ENCODE measurements at regions not wholly inside any gene's neighbourhood (a gene's known extent, or its start where the extent isn't known, plus 50 kb on each side); places are given as distances from the start of the nearest gene placed in this dataset.

GRCh38 chr2:228334180-228334579, 152.7 kb upstream of the SPHKAP start:
- in situ Hi-C loops (cut with HindIII; ENCODE audit: extremely low pct_ligation_motif_present, low pct_unique_long_range_greater_than_20kb) (no loop called here), intact Hi-C loops (cut with micrococcal nuclease; ENCODE audit: unreplicated experiment) (no loop called here)
- no peaks in the 10 kb centered on the region for H3K79me2 ChIP-seq (ENCODE audit: insufficient read depth, low read length)
- H3K27me3 ChIP-seq (ENCODE audit: control insufficient read depth in 1 of 2, insufficient read depth in 2 of 2, low read length in 2 of 2), result no peaks in the 10 kb centered on the region
- ChIA-PET POLR2A (no interaction called here), CTCF (ENCODE audit: low intra/inter-chr PET ratio, low total read pairs) (no interaction called here)
- no peaks in the 10 kb centered on the region for H4K20me1 ChIP-seq (ENCODE audit: insufficient read depth, low read length)
- TF ChIP-seq MAFF (IDR thresholded peaks at IDR 0.05; ENCODE audit: low read depth, low read length), result 0 out of 2 replicates have a peak, but pooled peaks have one; percentile 20
- no peak for TF ChIP-seq BATF2 (CRISPR knock-in tag; IDR thresholded peaks at IDR 0.05)
- peaks cover 84% of the 10 kb centered on the region for H3K9me3 ChIP-seq (ENCODE audit: low read length)
- DNase-seq (ENCODE audit: low spot score) (no peak), ATAC-seq (no peak), FAIRE-seq (no peak)
- H3K4me3 ChIP-seq (replicated peaks in 1 of 3; ENCODE audit: insufficient read depth in 1 of 3, low read depth in 2 of 3, low read length in 3 of 3), result no peak overlapping the region
- H3K4me1 ChIP-seq (ENCODE audit: insufficient read depth, low read length), result no peaks in the 10 kb centered on the region
- BruUV-seq (replicated peaks), result no TSS peak
- no peak overlapping the region for H3K4me2 ChIP-seq (ENCODE audit: low read depth, low read length)
- no peaks in the 10 kb centered on the region for H3K36me3 ChIP-seq (replicated peaks in 1 of 2; ENCODE audit: control insufficient read depth in 1 of 2, insufficient read depth in 2 of 2, low read length in 2 of 2)
- WGBS (ENCODE audit: low lambda C conversion rate), result 3% methylated on average over 2 of the region's 2 CpGs
- no peak overlapping the region for H2AFZ ChIP-seq (ENCODE audit: low read length)
- H3K9ac ChIP-seq (ENCODE audit: insufficient read depth, low read depth, low read length), result no peak overlapping the region
- H3K27ac ChIP-seq (ENCODE audit: extremely low read length, insufficient read depth, low read length), result no peak overlapping the region

GRCh38 chr2:228329282-228329681, 147.8 kb upstream of the SPHKAP start:
- H3K4me3 ChIP-seq (replicated peaks in 1 of 3; ENCODE audit: insufficient read depth in 1 of 3, low read depth in 2 of 3, low read length in 3 of 3), result no peak overlapping the region
- in situ Hi-C loops (cut with HindIII; ENCODE audit: extremely low pct_ligation_motif_present, low pct_unique_long_range_greater_than_20kb), result no loop called here
- intact Hi-C loops (cut with micrococcal nuclease; ENCODE audit: unreplicated experiment), result no loop called here
- H4K20me1 ChIP-seq (ENCODE audit: insufficient read depth, low read length), result no peaks in the 10 kb centered on the region
- H3K27me3 ChIP-seq (ENCODE audit: control insufficient read depth in 1 of 2, insufficient read depth in 2 of 2, low read length in 2 of 2), result no peaks in the 10 kb centered on the region
- no peaks in the 10 kb centered on the region for H3K4me1 ChIP-seq (ENCODE audit: insufficient read depth, low read length)
- no peak overlapping the region for H3K27ac ChIP-seq (ENCODE audit: extremely low read length, insufficient read depth, low read length)
- BruUV-seq (replicated peaks), result no TSS peak
- DNase-seq (ENCODE audit: low spot score), result no peak
- WGBS (ENCODE audit: low lambda C conversion rate), result 22% methylated on average over 5 of the region's 5 CpGs
- ATAC-seq, result no peak
- CTCF ChIA-PET (ENCODE audit: low intra/inter-chr PET ratio, low total read pairs), result no interaction called here
- no peaks in the 10 kb centered on the region for H3K79me2 ChIP-seq (ENCODE audit: insufficient read depth, low read length)
- no peak for FAIRE-seq
- H3K9ac ChIP-seq (ENCODE audit: insufficient read depth, low read depth, low read length), result no peak overlapping the region
- H2AFZ ChIP-seq (ENCODE audit: low read length), result no peak overlapping the region
- H3K36me3 ChIP-seq (replicated peaks in 1 of 2; ENCODE audit: control insufficient read depth in 1 of 2, insufficient read depth in 2 of 2, low read length in 2 of 2), result no peaks in the 10 kb centered on the region
- peaks cover 80% of the 10 kb centered on the region for H3K9me3 ChIP-seq (ENCODE audit: low read length)
- POLR2A ChIA-PET, result no interaction called here
- no peak overlapping the region for H3K4me2 ChIP-seq (ENCODE audit: low read depth, low read length)
- TF ChIP-seq DRAP1 (CRISPR knock-in tag; IDR thresholded peaks at IDR 0.05), result no peak
- TF ChIP-seq NCOA2 (CRISPR knock-in tag; IDR thresholded peaks at IDR 0.05), result no peak
- TF ChIP-seq MXD1 (CRISPR knock-in tag; IDR thresholded peaks at IDR 0.05), result no peak
- TF ChIP-seq POLR2A (IDR thresholded peaks at IDR 0.05; ENCODE audit: insufficient read depth in 1 of 2, low read depth in 2 of 2, low read length in 2 of 2), result no peak
- no peak for TF ChIP-seq LBX2 (CRISPR knock-in tag; IDR thresholded peaks at IDR 0.05; ENCODE audit: borderline replicate concordance)
- TF ChIP-seq ZNF513 (CRISPR knock-in tag; conservative IDR thresholded peaks at IDR 0.05), result no peak
- no peak for TF ChIP-seq SRSF9 (IDR thresholded peaks at IDR 0.05; ENCODE audit: borderline replicate concordance, insufficient read depth, low read depth, low read length, poor library complexity, severe bottlenecking)
- TF ChIP-seq PRDM10 (CRISPR knock-in tag; IDR thresholded peaks at IDR 0.05; ENCODE audit: low read depth), result no peak
- TF ChIP-seq ZNF567 (CRISPR knock-in tag; IDR thresholded peaks at IDR 0.05; ENCODE audit: borderline replicate concordance), result no peak
- TF ChIP-seq ZFP37 (CRISPR knock-in tag; IDR thresholded peaks at IDR 0.05; ENCODE audit: borderline replicate concordance), result no peak

All from HepG2 (cell line).